Fibroblast of mammary gland (primary cell): ENCODE measurements at regions not wholly inside any gene's neighbourhood (a gene's known extent, or its start where the extent isn't known, plus 50 kb on each side); places are given as distances from the start of the nearest gene placed in this dataset.
A peak's percentile ranks its signal among the peaks of the same experiment; 100 is the strongest.
"Not testable (repeated sequence)": the region's sequence is repeated elsewhere in the genome, so short reads cannot be mapped to it uniquely, and the experiment has no call there.

Experiments
- DNase-seq: peaks from one replicate; pipeline ENCODE4 v3.0.0-alpha.2; 2010; ENCODE audit warnings: low read depth
- H3K4me3 ChIP-seq: 2 replicates; pipeline ENCODE4 v1.5.1; 2011; ENCODE audit warnings: low read depth, mild to moderate bottlenecking, low read length, moderate library complexity; ENCODE audit not compliant: control insufficient read depth
- TF ChIP-seq, protein P1 (sequence below): conservative IDR thresholded peaks from 2 replicates; pipeline ENCODE4 v1.5.1; 2011; ENCODE audit warnings: low read depth, low read length, inconsistent platforms; ENCODE audit not compliant: control insufficient read depth, insufficient read depth

GRCh38 chr9:108779551-108780325, 76.0 kb downstream of the ACTL7B start:
- TF ChIP-seq, protein P1, sequence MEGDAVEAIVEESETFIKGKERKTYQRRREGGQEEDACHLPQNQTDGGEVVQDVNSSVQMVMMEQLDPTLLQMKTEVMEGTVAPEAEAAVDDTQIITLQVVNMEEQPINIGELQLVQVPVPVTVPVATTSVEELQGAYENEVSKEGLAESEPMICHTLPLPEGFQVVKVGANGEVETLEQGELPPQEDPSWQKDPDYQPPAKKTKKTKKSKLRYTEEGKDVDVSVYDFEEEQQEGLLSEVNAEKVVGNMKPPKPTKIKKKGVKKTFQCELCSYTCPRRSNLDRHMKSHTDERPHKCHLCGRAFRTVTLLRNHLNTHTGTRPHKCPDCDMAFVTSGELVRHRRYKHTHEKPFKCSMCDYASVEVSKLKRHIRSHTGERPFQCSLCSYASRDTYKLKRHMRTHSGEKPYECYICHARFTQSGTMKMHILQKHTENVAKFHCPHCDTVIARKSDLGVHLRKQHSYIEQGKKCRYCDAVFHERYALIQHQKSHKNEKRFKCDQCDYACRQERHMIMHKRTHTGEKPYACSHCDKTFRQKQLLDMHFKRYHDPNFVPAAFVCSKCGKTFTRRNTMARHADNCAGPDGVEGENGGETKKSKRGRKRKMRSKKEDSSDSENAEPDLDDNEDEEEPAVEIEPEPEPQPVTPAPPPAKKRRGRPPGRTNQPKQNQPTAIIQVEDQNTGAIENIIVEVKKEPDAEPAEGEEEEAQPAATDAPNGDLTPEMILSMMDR, result no peak
- DNase-seq, result no peak
- H3K4me3 ChIP-seq, result no peak overlapping the region

GRCh38 chr9:108776920-108777639, 78.7 kb downstream of the ACTL7B start:
- no peak overlapping the region for H3K4me3 ChIP-seq
- DNase-seq, result peak; percentile 12
- TF ChIP-seq, protein P1, result peak; percentile 43

- no peak overlapping the region for H3K4me3 ChIP-seq
- no peak for DNase-seq
- TF ChIP-seq, protein P1, result no peak
Measured at GRCh38 chr9:108775901-108776306, 79.9 kb downstream of the ACTL7B start.

GRCh38 chr9:108774088-108774487, 81.7 kb downstream of the ACTL7B start:
- H3K4me3 ChIP-seq, DNase-seq: not testable (repeated sequence)

DNA sequence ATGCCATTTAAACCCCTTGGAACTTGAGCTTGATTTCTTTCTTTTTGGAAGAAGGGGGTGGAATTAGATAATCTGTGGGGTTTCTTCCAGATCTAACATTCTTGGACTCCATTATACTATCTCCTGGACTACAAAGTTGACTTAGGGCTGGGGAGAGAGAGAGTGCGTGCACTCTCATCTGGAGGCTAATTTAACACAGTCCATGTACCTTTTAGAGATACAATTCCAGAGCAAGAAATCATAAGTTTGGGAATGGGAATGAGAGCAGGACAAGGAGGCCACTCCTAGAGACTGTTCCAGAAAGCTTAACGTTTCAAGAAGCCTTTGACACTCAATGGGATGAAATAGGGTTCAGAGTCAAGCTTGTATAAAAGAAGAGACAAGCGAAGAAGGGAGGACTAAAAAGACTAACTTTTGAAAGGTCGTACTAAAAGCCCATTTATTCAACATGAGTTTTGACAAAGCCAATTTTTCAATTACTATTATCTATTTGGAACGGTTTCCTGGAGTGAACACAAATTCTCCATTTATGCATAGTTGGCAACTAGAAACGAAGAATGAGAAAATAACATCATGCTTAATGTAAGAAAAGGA, 83.4 kb downstream of the ACTL7B start:
- no peak for DNase-seq
- H3K4me3 ChIP-seq, result no peak overlapping the region
- TF ChIP-seq, protein P1, result no peak

GRCh38 chr9:108768744-108769143, 87.0 kb downstream of the ACTL7B start:
- no peak overlapping the region for H3K4me3 ChIP-seq
- DNase-seq, result no peak
- TF ChIP-seq, protein P1, result no peak

GRCh38 chr9:108766626-108767161, 89.1 kb downstream of the ACTL7B start:
- TF ChIP-seq, protein P1, result no peak
- no peak for DNase-seq
- H3K4me3 ChIP-seq, result no peak overlapping the region
